OCI-LY7 (cell line): ENCODE measurements at regions not wholly inside any gene's neighbourhood (a gene's known extent, or its start where the extent isn't known, plus 50 kb on each side); places are given as distances from the start of the nearest gene placed in this dataset.

Experiments
- BruUV-seq: library from RNA; stranded (reverse); fragments of 400-500 nt; replicated peaks from 2 replicates; lab custom pipeline; 2021; lab: Mats Ljungman, UMichigan
- CTCF ChIA-PET: fragments of 300-600 bp; sonication (Branson Sonifier 250); formaldehyde crosslinking; loops from one replicate; lab custom pipeline; 2022; ENCODE audit warnings: antibody characterized with exemption; ENCODE audit not compliant: unreplicated experiment; lab: Charles Lee
- POLR2A ChIA-PET: fragments of 300-600 bp; sonication (Branson Sonifier 250); formaldehyde crosslinking; loops from one replicate; lab custom pipeline; 2022; ENCODE audit warnings: antibody characterized with exemption; lab: Charles Lee
- DNase-seq: peaks from one replicate; pipeline ENCODE4 v3.0.0-alpha.2; 2015; ENCODE audit warnings: low spot score
- H2AFZ ChIP-seq: fragments of 200-600 bp; sonication (generic), shearing (Covaris generic); 2 replicates; pipeline ENCODE4 v1.6.1; 2014; ENCODE audit warnings: mild to moderate bottlenecking, antibody characterized with exemption, low read length, moderate library complexity
- H3K27ac ChIP-seq: fragments of 200-600 bp; sonication (generic); 2 replicates; pipeline ENCODE4 v1.5.1; 2014; ENCODE audit warnings: mixed run types, low read depth, mild to moderate bottlenecking, moderate library complexity, low read length, inconsistent platforms; ENCODE audit not compliant: poor library complexity, severe bottlenecking
- H3K36me3 ChIP-seq: fragments of 200-600 bp; sonication (generic); 2 replicates; pipeline ENCODE4 v1.6.1; 2014; ENCODE audit warnings: mild to moderate bottlenecking, antibody characterized with exemption, low read length, moderate library complexity, mixed read lengths; ENCODE audit not compliant: insufficient read depth
- H3K4me1 ChIP-seq: fragments of 200-600 bp; sonication (generic); 2 replicates; pipeline ENCODE4 v1.5.1; 2014; ENCODE audit warnings: mild to moderate bottlenecking, low read length; ENCODE audit not compliant: insufficient read depth, poor library complexity, severe bottlenecking
- H3K4me2 ChIP-seq: fragments of 200-600 bp; sonication (generic); 2 replicates; pipeline ENCODE4 v1.6.1; 2014; ENCODE audit warnings: mild to moderate bottlenecking, low read length
- H3K4me3 ChIP-seq: fragments of 200-600 bp; sonication (generic); 2 replicates; pipeline ENCODE4 v1.5.1; 2014; ENCODE audit warnings: mild to moderate bottlenecking, low read depth, low read length; ENCODE audit not compliant: poor library complexity, severe bottlenecking
- H3K79me2 ChIP-seq: fragments of 200-600 bp; sonication (generic); 2 replicates; pipeline ENCODE4 v1.6.1; 2016; ENCODE audit warnings: low read depth, mild to moderate bottlenecking, low read length, moderate library complexity, mixed read lengths; ENCODE audit not compliant: insufficient read depth
- H3K9me2 ChIP-seq: fragments of 200-600 bp; sonication (generic); 2 replicates; pipeline ENCODE4 v1.6.1; 2016; ENCODE audit warnings: mild to moderate bottlenecking, low read length, mixed read lengths; ENCODE audit not compliant: insufficient read depth
- H3K9me3 ChIP-seq: fragments of 200-600 bp; sonication (generic); 2 replicates; pipeline ENCODE4 v1.6.1; 2014; ENCODE audit warnings: mild to moderate bottlenecking, mixed run types, low read length, mixed read lengths
- H4K20me1 ChIP-seq: fragments of 200-600 bp; sonication (generic); 2 replicates; pipeline ENCODE4 v1.6.1; 2014; ENCODE audit warnings: mild to moderate bottlenecking, antibody characterized with exemption, low read length, moderate library complexity, mixed read lengths; ENCODE audit not compliant: insufficient read depth
- EZH2phosphoT487 ChIP-seq: fragments of 200-600 bp; sonication (generic); IDR thresholded peaks from 2 replicates; pipeline ENCODE4 v1.6.1; 2018; ENCODE audit warnings: low read depth, borderline replicate concordance, mild to moderate bottlenecking, mixed run types, antibody characterized with exemption, low read length, moderate library complexity, mixed read lengths
- intact Hi-C: fragments of 100-400 bp; cut with micrococcal nuclease; formaldehyde crosslinking; loops from one replicate; pipeline ENCODE4 v1.10.0; 2022; ENCODE audit not compliant: unreplicated experiment
- TF ChIP-seq, protein P1 (sequence below): fragments of 200-600 bp; sonication (generic); conservative IDR thresholded peaks from 2 replicates; pipeline ENCODE4 v1.5.1; 2014; ENCODE audit warnings: mild to moderate bottlenecking, antibody characterized with exemption, low read length, moderate library complexity, mixed read lengths

DNA sequence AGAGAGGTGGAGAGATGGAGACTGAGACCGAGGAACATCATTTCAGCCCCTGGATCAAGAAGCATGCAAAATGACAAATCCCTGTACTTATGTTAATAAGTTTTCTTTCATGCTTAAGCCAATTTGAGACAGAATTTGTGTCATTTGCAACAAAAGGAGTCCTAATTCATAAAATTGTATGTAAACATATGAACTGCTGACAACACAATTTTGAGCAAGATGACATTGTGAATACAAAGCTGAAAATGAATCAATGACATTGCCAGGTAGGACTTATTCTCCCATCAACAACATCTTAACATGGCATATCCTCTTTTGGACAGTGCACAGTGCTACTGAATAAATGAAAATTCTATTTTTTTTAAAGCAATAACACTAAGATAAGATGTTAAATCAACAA is 264.0 kb downstream of the WDR11 start:
- Histone ChIP-seq H3K36me3 (no peaks in the 10 kb centered on the region), H2AFZ (no peak overlapping the region), H3K4me2 (no peak overlapping the region), H3K79me2 (no peaks in the 10 kb centered on the region), H4K20me1 (no peaks in the 10 kb centered on the region), H3K4me1 (no peaks in the 10 kb centered on the region), H3K27ac (no peak overlapping the region), H3K4me3 (no peak overlapping the region), H3K9me2 (no peaks in the 10 kb centered on the region), H3K9me3 (no peaks in the 10 kb centered on the region)
- intact Hi-C loops, result no loop called here
- no TSS peak for BruUV-seq
- CTCF ChIA-PET, result no interaction called here
- TF ChIP-seq EZH2phosphoT487, result no peak
- TF ChIP-seq, protein P1, sequence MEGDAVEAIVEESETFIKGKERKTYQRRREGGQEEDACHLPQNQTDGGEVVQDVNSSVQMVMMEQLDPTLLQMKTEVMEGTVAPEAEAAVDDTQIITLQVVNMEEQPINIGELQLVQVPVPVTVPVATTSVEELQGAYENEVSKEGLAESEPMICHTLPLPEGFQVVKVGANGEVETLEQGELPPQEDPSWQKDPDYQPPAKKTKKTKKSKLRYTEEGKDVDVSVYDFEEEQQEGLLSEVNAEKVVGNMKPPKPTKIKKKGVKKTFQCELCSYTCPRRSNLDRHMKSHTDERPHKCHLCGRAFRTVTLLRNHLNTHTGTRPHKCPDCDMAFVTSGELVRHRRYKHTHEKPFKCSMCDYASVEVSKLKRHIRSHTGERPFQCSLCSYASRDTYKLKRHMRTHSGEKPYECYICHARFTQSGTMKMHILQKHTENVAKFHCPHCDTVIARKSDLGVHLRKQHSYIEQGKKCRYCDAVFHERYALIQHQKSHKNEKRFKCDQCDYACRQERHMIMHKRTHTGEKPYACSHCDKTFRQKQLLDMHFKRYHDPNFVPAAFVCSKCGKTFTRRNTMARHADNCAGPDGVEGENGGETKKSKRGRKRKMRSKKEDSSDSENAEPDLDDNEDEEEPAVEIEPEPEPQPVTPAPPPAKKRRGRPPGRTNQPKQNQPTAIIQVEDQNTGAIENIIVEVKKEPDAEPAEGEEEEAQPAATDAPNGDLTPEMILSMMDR, result no peak
- DNase-seq, result no peak
- POLR2A ChIA-PET, result no interaction called here

DNA sequence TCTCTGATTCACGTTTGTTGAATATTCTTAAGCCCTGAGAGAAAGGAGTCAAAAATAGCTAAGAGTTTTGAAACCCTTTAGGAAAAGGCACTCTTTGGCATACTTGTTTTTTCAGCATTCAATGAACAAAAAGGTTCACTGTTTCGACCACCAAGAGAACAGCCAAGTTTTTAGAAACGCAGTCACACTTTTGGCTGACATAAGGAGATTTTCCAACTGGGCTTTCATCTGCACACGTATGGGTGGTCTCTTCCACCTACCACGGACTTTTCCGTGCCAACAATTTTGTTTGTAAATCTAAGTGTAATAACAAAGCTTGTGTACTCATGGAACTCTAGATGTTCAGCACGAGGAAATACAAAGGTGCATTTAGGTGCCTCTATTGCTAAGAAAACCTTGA is 270.3 kb downstream of the WDR11 start:
- no peaks in the 10 kb centered on the region for H3K9me3 ChIP-seq
- no peak overlapping the region for H3K4me2 ChIP-seq
- BruUV-seq, result no TSS peak
- ChIA-PET CTCF (no interaction called here), POLR2A (no interaction called here)
- H3K4me3 ChIP-seq, result no peak overlapping the region
- no peaks in the 10 kb centered on the region for H3K36me3 ChIP-seq
- no peaks in the 10 kb centered on the region for H3K9me2 ChIP-seq
- no peak for DNase-seq
- intact Hi-C loops, result no loop called here
- H3K79me2 ChIP-seq, result no peaks in the 10 kb centered on the region
- H4K20me1 ChIP-seq, result no peaks in the 10 kb centered on the region
- H3K27ac ChIP-seq, result no peak overlapping the region
- H3K4me1 ChIP-seq, result no peaks in the 10 kb centered on the region
- TF ChIP-seq, protein P1, result no peak
- no peak for TF ChIP-seq EZH2phosphoT487
- H2AFZ ChIP-seq, result no peak overlapping the region

DNA sequence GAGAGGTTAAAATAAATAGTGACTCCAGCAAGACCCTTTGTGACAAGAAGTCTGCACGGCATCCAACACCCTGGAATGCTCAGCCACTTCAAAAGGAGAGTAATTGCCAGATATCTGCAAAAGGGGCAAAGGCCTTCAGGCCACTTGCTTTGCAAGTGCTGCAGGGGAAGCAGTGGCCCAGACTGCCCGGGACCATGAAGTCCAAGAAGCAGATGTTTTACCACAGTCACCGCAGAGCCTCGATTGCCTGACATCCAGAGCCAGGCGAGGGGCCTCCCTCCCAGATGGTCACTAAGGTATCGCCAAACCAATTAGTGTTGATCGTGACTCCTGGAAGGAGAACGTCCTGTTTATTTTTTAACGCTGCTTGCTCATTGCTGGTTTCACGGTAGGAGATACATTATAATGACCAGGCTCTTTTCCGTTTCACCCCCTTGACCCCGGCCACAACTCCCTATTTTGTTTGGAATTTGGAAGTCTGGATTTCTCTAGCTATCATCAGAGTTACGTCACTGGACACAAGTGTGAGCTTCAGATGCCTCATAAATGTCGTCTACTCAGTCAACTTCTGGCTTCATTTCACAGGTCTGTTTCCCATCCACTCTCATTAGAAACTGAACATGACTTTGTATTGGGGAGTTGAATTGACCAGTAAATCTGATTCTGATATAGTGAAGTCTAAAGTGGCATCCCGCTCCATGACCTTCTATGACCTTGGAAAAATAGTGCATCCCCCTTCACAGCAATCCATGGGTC is 276.2 kb downstream of the WDR11 start:
- DNase-seq, result no peak
- Histone ChIP-seq H3K36me3 (no peaks in the 10 kb centered on the region), H2AFZ (no peak overlapping the region), H4K20me1 (no peaks in the 10 kb centered on the region), H3K9me3 (no peaks in the 10 kb centered on the region), H3K4me1 (no peaks in the 10 kb centered on the region), H3K9me2 (no peaks in the 10 kb centered on the region), H3K27ac (no peak overlapping the region), H3K4me2 (no peak overlapping the region), H3K79me2 (no peaks in the 10 kb centered on the region), H3K4me3 (no peak overlapping the region)
- ChIA-PET POLR2A (interaction anchor here (0.5 kb wide), 1 partner anchor 949 kb away, joined by 6 read pairs; no protein-coding TSS in a partner anchor), CTCF (no interaction called here)
- BruUV-seq, result no TSS peak
- no peak for TF ChIP-seq EZH2phosphoT487
- TF ChIP-seq, protein P1, result no peak
- intact Hi-C loops, result no loop called here
